ENCODE measurements at regions not wholly inside any gene's neighbourhood (a gene's known extent, or its start where the extent isn't known, plus 50 kb on each side); places are given as distances from the start of the nearest gene placed in this dataset.

DNA sequence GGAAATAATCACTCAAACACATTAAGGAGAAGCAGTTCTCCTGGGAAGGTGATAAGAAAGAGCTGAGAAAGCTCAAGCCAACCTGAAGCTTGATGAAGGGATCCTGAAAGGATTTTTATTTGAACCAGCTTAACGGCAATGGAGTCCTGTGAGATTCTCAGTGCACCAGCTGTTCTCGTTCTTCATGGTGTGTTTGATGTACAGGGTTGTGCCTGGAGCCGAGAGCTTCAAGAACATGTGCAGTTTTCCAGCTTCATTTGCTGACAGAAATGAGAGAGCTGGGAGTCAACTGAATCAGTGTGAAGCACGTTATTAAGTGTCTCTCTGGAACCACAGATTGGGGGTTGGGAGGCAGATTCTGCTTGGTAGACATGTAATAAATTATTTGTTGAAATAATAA, 115.7 kb downstream of the ANKRD50 start:
- no peaks in the 10 kb centered on the region for H3K9me3 ChIP-seq (ENCODE audit: control insufficient read depth, insufficient read depth, low read length)
- no peaks in the 10 kb centered on the region; the same call in 1 of the 2 replicates for H3K9me2 ChIP-seq (replicated peaks; ENCODE audit: control insufficient read depth, low read length)
- no peaks in the 10 kb centered on the region for H3F3A ChIP-seq (ENCODE audit: control insufficient read depth, insufficient read depth)
- H3K4me2 ChIP-seq (ENCODE audit: low read length) = no peak overlapping the region
- no peak for TF ChIP-seq CTCF (IDR thresholded peaks at IDR 0.05; ENCODE audit: low read depth, low read length, poor library complexity, severe bottlenecking)
- TF ChIP-seq EZH2phosphoT487 (IDR thresholded peaks at IDR 0.05; ENCODE audit: borderline replicate concordance, low read length) = no peak
- H4K20me1 ChIP-seq (ENCODE audit: control insufficient read depth, insufficient read depth, low read depth, low read length) = no peaks in the 10 kb centered on the region
- no peaks in the 10 kb centered on the region for H3K36me3 ChIP-seq (ENCODE audit: control insufficient read depth, low read length)
- H3K4me1 ChIP-seq (ENCODE audit: control insufficient read depth, low read length) = no peaks in the 10 kb centered on the region
- no peak overlapping the region for H3K27ac ChIP-seq (ENCODE audit: low read depth, low read length)
- H3K79me2 ChIP-seq (ENCODE audit: control insufficient read depth, low read length) = no peaks in the 10 kb centered on the region
- no peaks in the 10 kb centered on the region for H3K27me3 ChIP-seq (ENCODE audit: control insufficient read depth, low read length)
- H3K4me3 ChIP-seq (ENCODE audit: low read length) = no peak overlapping the region

- no peaks in the 10 kb centered on the region for H3K27me3 ChIP-seq (ENCODE audit: control insufficient read depth, low read length)
- no peaks in the 10 kb centered on the region for H3F3A ChIP-seq (ENCODE audit: control insufficient read depth, insufficient read depth)
- no peaks in the 10 kb centered on the region for H3K79me2 ChIP-seq (ENCODE audit: control insufficient read depth, low read length)
- TF ChIP-seq EZH2phosphoT487 (IDR thresholded peaks at IDR 0.05; ENCODE audit: borderline replicate concordance, low read length) (no peak), CTCF (IDR thresholded peaks at IDR 0.05; ENCODE audit: low read depth, low read length, poor library complexity, severe bottlenecking) (no peak)
- H3K9me3 ChIP-seq (ENCODE audit: control insufficient read depth, insufficient read depth, low read length) = no peaks in the 10 kb centered on the region
- no peaks in the 10 kb centered on the region for H3K4me1 ChIP-seq (ENCODE audit: control insufficient read depth, low read length)
- H3K4me2 ChIP-seq (ENCODE audit: low read length) = no peak overlapping the region
- no peak overlapping the region for H3K4me3 ChIP-seq (ENCODE audit: low read length)
- no peaks in the 10 kb centered on the region for H4K20me1 ChIP-seq (ENCODE audit: control insufficient read depth, insufficient read depth, low read depth, low read length)
- H3K9me2 ChIP-seq (replicated peaks; ENCODE audit: control insufficient read depth, low read length) = no peaks in the 10 kb centered on the region
- no peaks in the 10 kb centered on the region for H3K36me3 ChIP-seq (ENCODE audit: control insufficient read depth, low read length)
- H3K27ac ChIP-seq (ENCODE audit: low read depth, low read length) = no peak overlapping the region
Measured at GRCh38 chr4:124610211-124610610, 102.3 kb downstream of the ANKRD50 start.

All from DOHH2 (cell line).